ENCODE measurements at regions not wholly inside any gene's neighbourhood (a gene's known extent, or its start where the extent isn't known, plus 50 kb on each side); places are given as distances from the start of the nearest gene placed in this dataset.

- no peaks in the 10 kb centered on the region for H3K27me3 ChIP-seq (ENCODE audit: control insufficient read depth in 2 of 2, insufficient read depth in 2 of 2, low read length in 2 of 2)
- no peaks in the 10 kb centered on the region for H3K36me3 ChIP-seq (replicated peaks in 1 of 2; ENCODE audit: control insufficient read depth in 1 of 2, insufficient read depth in 2 of 2, low read length in 2 of 2)
- H3K9ac ChIP-seq (ENCODE audit: insufficient read depth, low read length, poor library complexity, severe bottlenecking): no peak overlapping the region
- H3K4me1 ChIP-seq (ENCODE audit: control insufficient read depth in 1 of 2, insufficient read depth in 2 of 2, low read length in 2 of 2): no peaks in the 10 kb centered on the region
- Mint-ChIP-seq H3K27ac (no peak overlapping the region), H3K36me3 (no peaks in the 10 kb centered on the region), H3K4me3 (no peak overlapping the region), H3K4me1 (peaks cover 3% of the 10 kb centered on the region), H3K27me3 (ENCODE audit: low read depth in 3 of 3) (peaks cover 2 to 3% (median 2%) of the 10 kb centered on the region in 3 donors), H3K9me3 (peaks cover 0 to 2% (median 0%) of the 10 kb centered on the region in 7 donors)
- TF ChIP-seq CTCF (IDR thresholded peaks at IDR 0.05): no peak
- H3K9me3 ChIP-seq (replicated peaks in 1 of 2; ENCODE audit: control insufficient read depth in 1 of 2, insufficient read depth in 1 of 2, low read length in 2 of 2): no peaks in the 10 kb centered on the region
- H4K20me1 ChIP-seq (ENCODE audit: insufficient read depth, low read length): no peaks in the 10 kb centered on the region
- intact Hi-C loops (cut with micrococcal nuclease): no loop called here
- H3K79me2 ChIP-seq (ENCODE audit: insufficient read depth, low read length): no peaks in the 10 kb centered on the region
- no peak overlapping the region for H3K27ac ChIP-seq (ENCODE audit: low read depth in 1 of 2, low read length in 2 of 2)
- no peak overlapping the region for H3K4me2 ChIP-seq (replicated peaks; ENCODE audit: extremely low read depth, low read length, poor library complexity, severe bottlenecking)
- no peak for DNase-seq
- WGBS (ENCODE audit: insufficient coverage): 79% methylated on average over 5 of the region's 9 CpGs
- no peak overlapping the region for H2AFZ ChIP-seq (ENCODE audit: insufficient read depth, low read depth, low read length, poor library complexity, severe bottlenecking)
- H3K4me3 ChIP-seq (replicated peaks in 1 of 3; ENCODE audit: low read depth in 2 of 3, low read length in 3 of 3): no peak overlapping the region
Observed at GRCh38 chr6:165881806-165882205, 218.8 kb upstream of the PDE10A start.

- Histone ChIP-seq H3K4me3 (replicated peaks in 1 of 3; ENCODE audit: low read depth in 2 of 3, low read length in 3 of 3) (no peak overlapping the region), H2AFZ (ENCODE audit: insufficient read depth, low read depth, low read length, poor library complexity, severe bottlenecking) (no peak overlapping the region), H3K36me3 (replicated peaks in 1 of 2; ENCODE audit: control insufficient read depth in 1 of 2, insufficient read depth in 2 of 2, low read length in 2 of 2) (no peaks in the 10 kb centered on the region), H3K4me2 (replicated peaks; ENCODE audit: extremely low read depth, low read length, poor library complexity, severe bottlenecking) (no peak overlapping the region), H4K20me1 (ENCODE audit: insufficient read depth, low read length) (no peaks in the 10 kb centered on the region), H3K4me1 (ENCODE audit: control insufficient read depth in 1 of 2, insufficient read depth in 2 of 2, low read length in 2 of 2) (no peaks in the 10 kb centered on the region), H3K79me2 (ENCODE audit: insufficient read depth, low read length) (no peaks in the 10 kb centered on the region), H3K9ac (ENCODE audit: insufficient read depth, low read length, poor library complexity, severe bottlenecking) (no peak overlapping the region), H3K27ac (ENCODE audit: low read depth in 1 of 2, low read length in 2 of 2) (no peak overlapping the region), H3K9me3 (replicated peaks in 1 of 2; ENCODE audit: control insufficient read depth in 1 of 2, insufficient read depth in 1 of 2, low read length in 2 of 2) (no peaks in the 10 kb centered on the region), H3K27me3 (ENCODE audit: control insufficient read depth in 2 of 2, insufficient read depth in 2 of 2, low read length in 2 of 2) (no peaks in the 10 kb centered on the region)
- no peak overlapping the region for H3K27ac Mint-ChIP-seq
- no peak for TF ChIP-seq CTCF (IDR thresholded peaks at IDR 0.05)
- H3K4me3 Mint-ChIP-seq: no peak overlapping the region
- peaks cover 0 to 2% (median 0%) of the 10 kb centered on the region in 7 donors for H3K9me3 Mint-ChIP-seq
- no CpG with 5 or more reads among the region's 2 CpGs for WGBS (ENCODE audit: insufficient coverage)
- intact Hi-C loops (cut with micrococcal nuclease): no loop called here
- no peak for DNase-seq
- peaks cover 2 to 4% (median 3%) of the 10 kb centered on the region in 3 donors for H3K27me3 Mint-ChIP-seq (ENCODE audit: low read depth in 3 of 3)
- H3K4me1 Mint-ChIP-seq: peaks cover 3% of the 10 kb centered on the region
- H3K36me3 Mint-ChIP-seq: no peaks in the 10 kb centered on the region
Observed at GRCh38 chr6:165880686-165881085, 217.6 kb upstream of the PDE10A start.
